GM19193 (cell line): ENCODE measurements at regions not wholly inside any gene's neighbourhood (a gene's known extent, or its start where the extent isn't known, plus 50 kb on each side); places are given as distances from the start of the nearest gene placed in this dataset.
A peak's percentile ranks its signal among the peaks of the same experiment; 100 is the strongest.

ENCODE experiments used
- POLR2A ChIP-seq: IDR thresholded peaks from 4 replicates; pipeline ENCODE4 v1.6.1; 2011; ENCODE audit not compliant: insufficient read depth, insufficient read length; ENCODE audit errors: extremely low read depth

- peak; percentile 20 for TF ChIP-seq POLR2A
Measured at GRCh38 chr5:177875013-177875899, 92.6 kb upstream of the FAM153A start.
